IMR-90 (cell line): ENCODE measurements at regions not wholly inside any gene's neighbourhood (a gene's known extent, or its start where the extent isn't known, plus 50 kb on each side); places are given as distances from the start of the nearest gene placed in this dataset.

Experiments used
- ATAC-seq: fragments of 200-7000 bp; cut with Tn5 transposase; 2 replicates; pipeline ENCODE4 v1.9.1; 2020; ENCODE audit warnings: low read depth, mild to moderate bottlenecking, moderate library complexity
- BruUV-seq: library from RNA; stranded (reverse); fragments of 400-500 nt; replicated peaks from 2 replicates; lab custom pipeline; 2021; lab: Mats Ljungman, UMichigan
- CTCF ChIA-PET: fragments of 300-600 bp; formaldehyde crosslinking; extraction: SDS; loops from one replicate; lab custom pipeline; 2021; ENCODE audit warnings: antibody characterized with exemption; lab: Yijun Ruan, JAX
- POLR2A ChIA-PET: fragments of 300-600 bp; sonication (Branson Sonifier 250); formaldehyde crosslinking; loops from one replicate; lab custom pipeline; 2022; ENCODE audit warnings: antibody characterized with exemption; ENCODE audit not compliant: unreplicated experiment; lab: Charles Lee
- DNase-seq: peaks from one replicate; pipeline ENCODE4 v3.0.0; 2013
- H2AFZ ChIP-seq: replicated peaks from 2 replicates; pipeline ENCODE3; 2013; ENCODE audit warnings: low read length, mild to moderate bottlenecking; ENCODE audit not compliant: poor library complexity
- H2AK5ac ChIP-seq: 2 replicates; pipeline ENCODE4 v1.6.1; 2013; ENCODE audit warnings: low read depth, low read length, inconsistent platforms
- H2AK9ac ChIP-seq: replicated peaks from 2 replicates; pipeline ENCODE3; 2013; ENCODE audit warnings: mild to moderate bottlenecking, low read depth, low read length, moderate library complexity; ENCODE audit not compliant: poor library complexity
- H2BK120ac ChIP-seq: 2 replicates; pipeline ENCODE4 v1.6.1; 2013; ENCODE audit warnings: low read depth, low read length, inconsistent platforms
- H2BK15ac ChIP-seq: 3 replicates; pipeline ENCODE4 v1.6.1; 2013; ENCODE audit warnings: low read depth, low read length, inconsistent platforms
- H2BK20ac ChIP-seq: 2 replicates; pipeline ENCODE4 v1.6.1; 2013; ENCODE audit warnings: low read depth, mild to moderate bottlenecking, inconsistent platforms, low read length, moderate library complexity
- H2BK5ac ChIP-seq: 2 replicates; pipeline ENCODE4 v1.6.1; 2013; ENCODE audit warnings: mild to moderate bottlenecking, low read depth, low read length, inconsistent platforms; ENCODE audit not compliant: poor library complexity, severe bottlenecking
- H3K14ac ChIP-seq: replicated peaks from 2 replicates; pipeline ENCODE4 v1.6.1; 2013; ENCODE audit warnings: low read depth, low read length, inconsistent platforms
- H3K18ac ChIP-seq: 2 replicates; pipeline ENCODE4 v1.6.1; 2013; ENCODE audit warnings: low read depth, low read length, control low read depth
- H3K23ac ChIP-seq: 2 replicates; pipeline ENCODE4 v1.6.1; 2013; ENCODE audit warnings: low read depth, low read length, inconsistent platforms
- H3K27ac ChIP-seq: 2 replicates; pipeline ENCODE4 v1.5.1; 2013; ENCODE audit warnings: mild to moderate bottlenecking, control low read depth, low read length; ENCODE audit not compliant: insufficient read depth
- H3K27me3 ChIP-seq: 2 replicates; pipeline ENCODE4 v1.6.1; 2013; ENCODE audit warnings: low read length; ENCODE audit not compliant: control insufficient read depth, insufficient read depth
- H3K36me3 ChIP-seq: 2 replicates; pipeline ENCODE4 v1.6.1; 2013; ENCODE audit warnings: low read length, mixed read lengths; ENCODE audit not compliant: control insufficient read depth, insufficient read depth
- H3K4ac ChIP-seq: 2 replicates; pipeline ENCODE4 v1.6.1; 2013; ENCODE audit warnings: low read depth, low read length, inconsistent platforms
- H3K4me1 ChIP-seq: 2 replicates; pipeline ENCODE4 v1.6.1; 2013; ENCODE audit warnings: low read length, mixed read lengths; ENCODE audit not compliant: control insufficient read depth, insufficient read depth
- H3K4me2 ChIP-seq: 2 replicates; pipeline ENCODE4 v1.6.1; 2013; ENCODE audit warnings: low read depth, mild to moderate bottlenecking, control low read depth, low read length, moderate library complexity
- H3K4me3 ChIP-seq: 2 replicates; pipeline ENCODE4 v1.5.1; 2013; ENCODE audit warnings: low read depth, mild to moderate bottlenecking, control low read depth, low read length, moderate library complexity; ENCODE audit not compliant: insufficient read depth
- H3K56ac ChIP-seq: 2 replicates; pipeline ENCODE4 v1.6.1; 2013; ENCODE audit warnings: low read length, inconsistent platforms; ENCODE audit not compliant: insufficient read depth; ENCODE audit errors: extremely low read depth
- H3K79me1 ChIP-seq, 2 experiments: 2 replicates each; pipeline ENCODE4 v1.6.1; 2013; ENCODE audit warnings: low read length in 2 of 2, inconsistent platforms in 1 of 2, low read depth in 1 of 2
- H3K9ac ChIP-seq: 2 replicates; pipeline ENCODE4 v1.6.1; 2013; ENCODE audit warnings: low read depth, low read length, control low read depth
- H3K9me1 ChIP-seq: 2 replicates; pipeline ENCODE4 v1.6.1; 2013; ENCODE audit warnings: low read length, inconsistent platforms; ENCODE audit not compliant: insufficient read depth
- H3K9me3 ChIP-seq: 2 replicates; pipeline ENCODE4 v1.6.1; 2013; ENCODE audit warnings: low read length; ENCODE audit not compliant: control insufficient read depth, insufficient read depth
- H4K20me1 ChIP-seq: 2 replicates; pipeline ENCODE4 v1.6.1; 2013; ENCODE audit warnings: low read length, inconsistent platforms; ENCODE audit not compliant: insufficient read depth
- H4K5ac ChIP-seq: 2 replicates; pipeline ENCODE4 v1.6.1; 2013; ENCODE audit warnings: mild to moderate bottlenecking, low read depth, low read length, control low read depth
- H4K8ac ChIP-seq, 2 experiments: 2 replicates each; pipeline ENCODE4 v1.6.1; 2013; ENCODE audit warnings: low read depth in 2 of 2, low read length in 2 of 2, control low read depth in 1 of 2, inconsistent platforms in 1 of 2
- H4K91ac ChIP-seq: 2 replicates; pipeline ENCODE4 v1.6.1; 2013; ENCODE audit warnings: low read depth, low read length, inconsistent platforms; ENCODE audit not compliant: insufficient read depth
- BHLHE40 ChIP-seq: fragments of 150-350 bp; IDR thresholded peaks from 2 replicates; pipeline ENCODE4 v1.6.1; 2016; ENCODE audit warnings: mild to moderate bottlenecking, low read depth, low read length
- CEBPB ChIP-seq: IDR thresholded peaks from 2 replicates; pipeline ENCODE4 v1.6.1; 2012; ENCODE audit warnings: low read depth, low read length, improper control_type of control experiment
- CHD1 ChIP-seq: IDR thresholded peaks from 2 replicates; pipeline ENCODE4 v1.6.1; 2012; ENCODE audit warnings: low read depth, low read length, improper control_type of control experiment
- CTCF ChIP-seq: conservative IDR thresholded peaks from 2 replicates; pipeline ENCODE4 v1.5.1; 2012; ENCODE audit warnings: mild to moderate bottlenecking, low read depth, low read length, improper control_type of control experiment
- FOS ChIP-seq: fragments of 150-350 bp; IDR thresholded peaks from 2 replicates; pipeline ENCODE4 v1.6.1; 2016; ENCODE audit warnings: low read depth, low read length
- MAZ ChIP-seq: IDR thresholded peaks from 2 replicates; pipeline ENCODE4 v1.6.1; 2012; ENCODE audit warnings: low read depth, mild to moderate bottlenecking, low read length, improper control_type of control experiment, moderate library complexity, borderline replicate concordance
- NFE2L2 ChIP-seq: fragments of 150-350 bp; IDR thresholded peaks from 2 replicates; pipeline ENCODE4 v1.6.1; 2016; ENCODE audit warnings: low read depth, mild to moderate bottlenecking, low read length
- POLR2A ChIP-seq: IDR thresholded peaks from 2 replicates; pipeline ENCODE4 v1.6.1; 2012; ENCODE audit warnings: mild to moderate bottlenecking, low read depth, low read length
- RAD21 ChIP-seq: IDR thresholded peaks from 2 replicates; pipeline ENCODE4 v1.6.1; 2012; ENCODE audit warnings: low read length, improper control_type of control experiment
- RFX5 ChIP-seq: IDR thresholded peaks from 2 replicates; pipeline ENCODE4 v1.8.0; 2012; ENCODE audit warnings: low read depth, mild to moderate bottlenecking, low read length, moderate library complexity
- SMC3 ChIP-seq: fragments of 150-350 bp; IDR thresholded peaks from 2 replicates; pipeline ENCODE4 v1.6.1; 2016; ENCODE audit warnings: low read depth, mild to moderate bottlenecking, antibody characterized with exemption, low read length, moderate library complexity
- WGBS, 2 experiments: methylation state at CpG; one replicate each; pipeline versions ENCODE4 v1.1.5 to v1.1.7; 2013; ENCODE audit warnings: missing lambda C conversion rate in 2 of 2; ENCODE audit not compliant: insufficient read length in 1 of 2; ENCODE audit errors: extremely low coverage in 2 of 2; 5-methylcytosine and 5-hydroxymethylcytosine counted together
- dilution Hi-C: fragments of 300-500 bp; cut with HindIII; formaldehyde crosslinking; loops from one replicate; pipeline ENCODE4 v1.14.3; 2018; ENCODE audit warnings: low sequenced_read_pairs; ENCODE audit not compliant: unreplicated experiment
- in situ Hi-C: fragments of 300-500 bp; cut with MboI; formaldehyde crosslinking; loops from 3 replicates; pipeline ENCODE4 v1.14.3; 2019; ENCODE audit warnings: low sequenced_read_pairs, inconsistent platforms, mixed read lengths
- intact Hi-C: fragments of 100-400 bp; cut with micrococcal nuclease; formaldehyde crosslinking; loops from 2 replicates; pipeline ENCODE4 v1.10.0; 2022
- TF ChIP-seq, protein P1 (sequence below): fragments of 150-350 bp; IDR thresholded peaks from 2 replicates; pipeline ENCODE4 v1.6.1; 2016; ENCODE audit warnings: low read depth, mild to moderate bottlenecking, low read length, moderate library complexity, borderline replicate concordance

DNA sequence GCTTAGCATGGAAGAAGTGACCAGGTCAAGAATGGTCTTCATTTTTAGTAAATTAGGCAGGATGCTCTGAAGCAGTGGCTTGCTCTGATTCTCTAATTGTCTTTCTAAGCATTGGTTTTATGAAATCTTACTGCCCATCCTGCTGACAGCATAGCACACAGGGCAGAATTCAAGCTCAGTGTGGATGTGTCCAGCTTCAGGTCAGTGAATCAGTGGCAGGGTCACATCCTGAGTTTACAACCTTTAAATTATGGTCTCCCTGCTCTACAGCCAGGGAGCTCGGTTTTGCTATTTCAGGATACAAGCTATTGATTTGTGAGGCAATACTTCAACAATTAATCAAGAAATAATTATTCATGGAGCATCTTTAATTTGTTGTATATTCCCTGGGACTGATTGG is 202.3 kb upstream of the RXFP2 start:
- Histone ChIP-seq H3K9ac (no peak overlapping the region), H3K14ac (no peak overlapping the region), H2BK120ac (no peak overlapping the region), H3K79me1 (no peaks in the 10 kb centered on the region), H3K4me1 (no peaks in the 10 kb centered on the region), H3K9me1 (no peaks in the 10 kb centered on the region), H3K18ac (no peak overlapping the region), H2BK15ac (no peak overlapping the region), H2AK9ac (no peak overlapping the region), H3K9me3 (no peaks in the 10 kb centered on the region), H4K8ac (no peak overlapping the region), H3K23ac (no peak overlapping the region), H3K36me3 (no peaks in the 10 kb centered on the region), H3K56ac (no peak overlapping the region), H3K27ac (no peak overlapping the region), H2AFZ (no peak overlapping the region), H2AK5ac (no peak overlapping the region), H4K20me1 (no peaks in the 10 kb centered on the region), H3K4me2 (no peak overlapping the region), H3K4ac (no peak overlapping the region), H3K4me3 (no peak overlapping the region), H2BK20ac (no peak overlapping the region), H4K91ac (no peak overlapping the region), H3K27me3 (no peaks in the 10 kb centered on the region; the same call in 1 of the 2 replicates), H4K5ac (no peak overlapping the region), H2BK5ac (no peak overlapping the region)
- BruUV-seq: no TSS peak
- ChIA-PET CTCF (interaction anchor here (0.9 to 2.1 kb wide), 5 partner anchors 9 to 261 kb away, joined by 3 to 6 read pairs (median 6); no protein-coding TSS in a partner anchor), POLR2A (no interaction called here)
- TF ChIP-seq NFE2L2 (no peak), SMC3 (no peak), FOS (no peak), RFX5 (no peak), CHD1 (no peak), RAD21 (no peak), BHLHE40 (no peak), MAZ (no peak), POLR2A (no peak), CTCF (no peak), CEBPB (no peak)
- TF ChIP-seq, protein P1, sequence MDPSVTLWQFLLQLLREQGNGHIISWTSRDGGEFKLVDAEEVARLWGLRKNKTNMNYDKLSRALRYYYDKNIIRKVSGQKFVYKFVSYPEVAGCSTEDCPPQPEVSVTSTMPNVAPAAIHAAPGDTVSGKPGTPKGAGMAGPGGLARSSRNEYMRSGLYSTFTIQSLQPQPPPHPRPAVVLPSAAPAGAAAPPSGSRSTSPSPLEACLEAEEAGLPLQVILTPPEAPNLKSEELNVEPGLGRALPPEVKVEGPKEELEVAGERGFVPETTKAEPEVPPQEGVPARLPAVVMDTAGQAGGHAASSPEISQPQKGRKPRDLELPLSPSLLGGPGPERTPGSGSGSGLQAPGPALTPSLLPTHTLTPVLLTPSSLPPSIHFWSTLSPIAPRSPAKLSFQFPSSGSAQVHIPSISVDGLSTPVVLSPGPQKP: no peak
- DNase-seq (no peak), ATAC-seq (no peak)
- intact Hi-C loops: no loop called here
- in situ Hi-C loops: loop anchor here (10.0 kb wide), 1 partner anchor 198 kb away; the partner anchor contains the start of gene RXFP2
- whole genome bisulfite sequencing, 2 experiments: no CpG with 5 or more reads among the region's 1 CpG
- dilution Hi-C loops: no loop called here
